ENCODE measurements at regions not wholly inside any gene's neighbourhood (a gene's known extent, or its start where the extent isn't known, plus 50 kb on each side); places are given as distances from the start of the nearest gene placed in this dataset.

DNA sequence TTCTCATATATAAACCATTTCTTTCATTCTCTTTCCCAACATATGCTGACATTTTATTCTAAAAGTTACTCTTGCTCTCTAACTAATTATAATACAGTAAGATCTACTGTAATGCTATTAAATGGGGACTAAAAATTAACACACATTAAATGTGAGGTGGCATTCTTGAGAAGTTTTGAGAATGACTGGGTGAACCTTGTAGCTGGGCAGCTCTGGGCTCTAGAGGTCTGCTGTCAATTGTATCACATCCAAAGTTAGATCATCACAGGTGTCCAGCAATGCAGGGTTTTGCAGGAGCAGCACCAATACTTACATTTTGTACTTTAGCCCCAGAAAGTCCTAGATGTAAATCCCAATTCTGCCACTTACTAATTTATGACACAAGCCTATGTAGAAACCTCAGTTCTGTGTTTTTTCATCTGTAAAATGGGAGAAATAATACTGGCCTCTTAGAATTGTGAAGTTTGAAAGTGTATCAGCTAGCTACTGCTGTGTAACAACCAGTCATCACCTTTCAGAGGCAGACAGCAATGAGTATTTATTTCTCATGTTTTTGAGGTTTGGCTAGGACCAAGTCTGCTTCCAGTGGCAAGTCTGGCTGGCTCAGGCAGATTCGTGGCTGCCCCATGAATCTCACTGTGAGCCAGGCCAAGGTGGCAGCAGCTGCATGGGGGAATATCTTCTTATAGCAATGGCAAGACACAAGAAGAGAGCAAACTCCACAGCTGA is 79.6 kb upstream of the EMX2 start:
- intact Hi-C loops (cut with DNase I; ENCODE audit: low total_unique reads) = loop anchor here (10.0 kb wide), 1 partner anchor 248 kb away; no protein-coding TSS in a partner anchor
- peak overlapping the region; percentile 64 to 80 for H3K27ac ChIP-seq
- peaks cover 0 to 5% (median 4%) of the 10 kb centered on the region in 3 donors for H3K9me3 ChIP-seq
- no peak overlapping the region for H3K4me3 ChIP-seq
- TF ChIP-seq, protein P1, sequence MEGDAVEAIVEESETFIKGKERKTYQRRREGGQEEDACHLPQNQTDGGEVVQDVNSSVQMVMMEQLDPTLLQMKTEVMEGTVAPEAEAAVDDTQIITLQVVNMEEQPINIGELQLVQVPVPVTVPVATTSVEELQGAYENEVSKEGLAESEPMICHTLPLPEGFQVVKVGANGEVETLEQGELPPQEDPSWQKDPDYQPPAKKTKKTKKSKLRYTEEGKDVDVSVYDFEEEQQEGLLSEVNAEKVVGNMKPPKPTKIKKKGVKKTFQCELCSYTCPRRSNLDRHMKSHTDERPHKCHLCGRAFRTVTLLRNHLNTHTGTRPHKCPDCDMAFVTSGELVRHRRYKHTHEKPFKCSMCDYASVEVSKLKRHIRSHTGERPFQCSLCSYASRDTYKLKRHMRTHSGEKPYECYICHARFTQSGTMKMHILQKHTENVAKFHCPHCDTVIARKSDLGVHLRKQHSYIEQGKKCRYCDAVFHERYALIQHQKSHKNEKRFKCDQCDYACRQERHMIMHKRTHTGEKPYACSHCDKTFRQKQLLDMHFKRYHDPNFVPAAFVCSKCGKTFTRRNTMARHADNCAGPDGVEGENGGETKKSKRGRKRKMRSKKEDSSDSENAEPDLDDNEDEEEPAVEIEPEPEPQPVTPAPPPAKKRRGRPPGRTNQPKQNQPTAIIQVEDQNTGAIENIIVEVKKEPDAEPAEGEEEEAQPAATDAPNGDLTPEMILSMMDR (IDR thresholded peaks at IDR 0.05) = no peak
- H3K27me3 ChIP-seq = no peaks in the 10 kb centered on the region
- peaks cover 5 to 35% (median 25%) of the 10 kb centered on the region in 4 donors for H3K4me1 ChIP-seq
- H3K36me3 ChIP-seq = no peaks in the 10 kb centered on the region
- DNase-seq = no peak

DNA sequence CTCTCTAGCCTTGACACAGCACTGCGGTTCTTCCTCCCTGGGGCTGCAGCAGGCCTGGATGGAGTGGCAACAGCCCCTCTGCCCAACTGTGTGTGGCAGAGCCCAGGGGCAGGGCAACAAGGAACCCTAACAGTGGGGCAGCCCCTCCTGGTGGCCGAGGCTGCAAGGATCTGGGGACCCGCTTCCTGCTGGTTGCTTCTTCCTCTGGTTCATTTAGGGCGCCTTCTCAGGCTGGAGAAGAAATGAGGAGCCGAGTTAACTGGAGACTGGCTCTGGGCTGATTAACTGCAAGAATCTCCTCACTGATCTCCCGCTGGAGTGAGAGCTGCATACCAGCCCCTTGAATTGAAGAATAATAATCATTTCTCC is 80.1 kb upstream of the EMX2 start:
- Histone ChIP-seq H3K4me1 (peaks cover 5 to 41% (median 25%) of the 10 kb centered on the region in 4 donors), H3K36me3 (no peaks in the 10 kb centered on the region), H3K9me3 (peaks cover 0 to 5% (median 4%) of the 10 kb centered on the region in 3 donors), H3K27me3 (no peaks in the 10 kb centered on the region), H3K4me3 (no peak overlapping the region), H3K27ac (peak overlapping the region; percentile 64 to 80)
- no peak for DNase-seq
- TF ChIP-seq, protein P1 (IDR thresholded peaks at IDR 0.05) = no peak
- intact Hi-C loops (cut with DNase I; ENCODE audit: low total_unique reads) = loop anchor here (10.0 kb wide), 1 partner anchor 248 kb away; no protein-coding TSS in a partner anchor

DNA sequence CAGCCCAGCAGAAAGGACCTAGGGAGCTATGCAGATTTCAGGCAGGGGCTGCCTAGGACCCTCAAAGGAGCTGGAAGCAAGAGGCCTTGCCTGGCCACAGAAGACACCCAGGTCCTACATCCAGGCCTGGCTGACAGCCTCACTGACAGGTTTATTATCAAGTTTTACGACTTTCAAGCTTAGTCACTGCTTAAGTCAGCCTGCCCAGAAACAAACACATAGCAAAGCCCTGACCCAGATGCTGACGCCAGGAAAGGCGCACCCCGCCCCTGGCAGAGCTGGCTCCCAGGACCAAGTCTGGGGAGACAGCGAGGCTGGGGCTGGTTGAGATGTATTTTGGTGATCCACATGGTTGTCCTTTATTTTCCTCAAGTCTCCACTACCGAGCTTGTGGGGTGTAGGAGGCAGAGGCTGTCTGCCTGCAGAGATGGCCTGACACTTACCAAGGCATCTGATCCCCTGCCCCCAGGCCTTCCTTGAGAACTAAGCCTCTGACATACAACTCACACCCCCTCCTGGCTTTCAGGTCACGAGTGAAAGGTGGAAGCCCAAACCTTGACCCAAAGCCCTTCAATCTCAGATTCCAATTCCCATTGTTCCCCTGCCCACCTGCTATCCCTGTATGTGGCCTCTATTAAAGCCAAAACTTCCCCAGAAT is 80.7 kb upstream of the EMX2 start:
- Histone ChIP-seq H3K4me1 (peaks cover 5 to 46% (median 25%) of the 10 kb centered on the region in 4 donors), H3K9me3 (peaks cover 0 to 5% (median 4%) of the 10 kb centered on the region in 3 donors), H3K36me3 (no peaks in the 10 kb centered on the region), H3K27ac (peak overlapping the region; percentile 64 to 80), H3K4me3 (no peak overlapping the region), H3K27me3 (no peaks in the 10 kb centered on the region)
- peak; percentile 84 to 92 for DNase-seq
- TF ChIP-seq, protein P1 (IDR thresholded peaks at IDR 0.05) = no peak
- intact Hi-C loops (cut with DNase I; ENCODE audit: low total_unique reads) = loop anchor here (10.0 kb wide), 1 partner anchor 247 kb away; no protein-coding TSS in a partner anchor

GRCh38 chr10:117460846-117461765 is 81.4 kb upstream of the EMX2 start:
- Histone ChIP-seq H3K9me3 (peaks cover 0 to 5% (median 4%) of the 10 kb centered on the region in 3 donors), H3K4me3 (no peak overlapping the region), H3K27ac (peak overlapping the region; percentile 64 to 80), H3K4me1 (peaks cover 5 to 49% (median 25%) of the 10 kb centered on the region in 4 donors), H3K36me3 (no peaks in the 10 kb centered on the region), H3K27me3 (no peaks in the 10 kb centered on the region)
- intact Hi-C loops (cut with DNase I; ENCODE audit: low total_unique reads) = loop anchor here (10.0 kb wide), 1 partner anchor 246 kb away; no protein-coding TSS in a partner anchor
- peak in 1 of 2 donors; percentile 38 for DNase-seq
- TF ChIP-seq, protein P1 (IDR thresholded peaks at IDR 0.05) = no peak

DNA sequence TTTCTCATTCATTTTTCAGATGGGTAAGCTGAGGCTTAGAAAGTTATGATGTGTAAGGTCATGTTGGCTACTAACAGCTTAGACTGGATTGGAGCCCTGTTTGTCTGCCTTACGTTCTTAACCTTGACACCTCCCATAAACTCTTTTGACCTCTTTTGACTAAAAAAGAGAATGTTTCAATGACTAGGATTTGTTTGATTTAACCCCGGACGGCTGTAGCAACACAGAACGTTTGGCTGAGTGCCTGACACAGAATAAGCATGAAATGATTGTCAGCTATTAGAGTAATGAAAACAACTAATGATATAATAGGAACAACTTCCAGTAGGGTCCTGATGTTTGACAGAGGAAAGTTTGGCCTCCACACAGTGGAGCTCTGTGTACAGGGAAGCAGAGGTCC is 83.3 kb upstream of the PDZD8 start:
- Histone ChIP-seq H3K4me1 (peaks cover 5 to 49% (median 25%) of the 10 kb centered on the region in 4 donors), H3K4me3 (no peak overlapping the region), H3K9me3 (peaks cover 0 to 5% (median 4%) of the 10 kb centered on the region in 3 donors), H3K27me3 (no peaks in the 10 kb centered on the region), H3K36me3 (no peaks in the 10 kb centered on the region), H3K27ac (no peak overlapping the region)
- intact Hi-C loops (cut with DNase I; ENCODE audit: low total_unique reads) = no loop called here
- TF ChIP-seq, protein P1 (IDR thresholded peaks at IDR 0.05) = no peak
- no peak for DNase-seq
